ENCODE measurements at regions not wholly inside any gene's neighbourhood (a gene's known extent, or its start where the extent isn't known, plus 50 kb on each side); places are given as distances from the start of the nearest gene placed in this dataset.

GRCh38 chr4:170231377-170231776 is 141.6 kb upstream of the AADAT start:
- Histone ChIP-seq H3K27ac (no peak overlapping the region), H3K9me3 (no peaks in the 10 kb centered on the region), H3K4me3 (no peak overlapping the region), H3K27me3 (no peaks in the 10 kb centered on the region), H3K36me3 (ENCODE audit: low read depth, missing control alignments) (no peaks in the 10 kb centered on the region), H3K4me1 (no peaks in the 10 kb centered on the region)
- intact Hi-C loops (cut with DNase I; ENCODE audit: low total_unique reads): no loop called here
- DNase-seq: no peak
- WGBS, 2 donors: 38 to 75% methylated on average over 1 of the region's 1 CpG
- TF ChIP-seq CTCF (IDR thresholded peaks at IDR 0.05): no peak

DNA sequence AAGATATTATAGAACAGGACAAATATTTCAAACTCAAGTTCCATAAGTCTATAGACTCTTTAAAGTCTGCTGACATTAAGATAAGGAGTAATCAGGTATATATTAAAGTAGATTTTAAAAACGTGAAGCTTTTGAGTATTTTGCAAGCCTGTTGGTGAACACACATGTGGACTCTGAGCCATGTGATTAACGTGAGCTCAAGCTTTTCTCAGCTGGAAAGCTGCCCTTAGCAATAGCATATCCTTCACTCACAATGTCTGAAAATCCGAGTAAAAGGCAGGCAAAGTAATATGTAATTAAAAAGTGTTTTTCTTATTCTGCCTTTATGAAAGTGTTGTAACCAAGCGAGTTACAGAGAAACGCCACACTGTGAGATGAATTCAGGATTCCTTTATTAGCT is 140.5 kb upstream of the AADAT start:
- Histone ChIP-seq H3K4me1 (no peaks in the 10 kb centered on the region), H3K9me3 (no peaks in the 10 kb centered on the region), H3K27ac (no peak overlapping the region), H3K36me3 (ENCODE audit: low read depth, missing control alignments) (no peaks in the 10 kb centered on the region), H3K4me3 (no peak overlapping the region), H3K27me3 (no peaks in the 10 kb centered on the region)
- DNase-seq: no peak
- 45 to 50% methylated on average over 5 of the region's 5 CpGs for WGBS, 2 donors
- no peak for TF ChIP-seq CTCF (IDR thresholded peaks at IDR 0.05)
- no peak for TF ChIP-seq POLR2A (IDR thresholded peaks at IDR 0.05)
- intact Hi-C loops (cut with DNase I; ENCODE audit: low total_unique reads): no loop called here

GRCh38 chr4:170229006-170229405 is 139.2 kb upstream of the AADAT start:
- intact Hi-C loops (cut with DNase I; ENCODE audit: low total_unique reads): no loop called here
- Histone ChIP-seq H3K27ac (no peak overlapping the region), H3K4me1 (no peaks in the 10 kb centered on the region), H3K36me3 (ENCODE audit: low read depth, missing control alignments) (no peaks in the 10 kb centered on the region), H3K4me3 (no peak overlapping the region), H3K9me3 (no peaks in the 10 kb centered on the region), H3K27me3 (no peaks in the 10 kb centered on the region)
- 19 to 44% methylated on average over 1 of the region's 1 CpG for WGBS, 2 donors
- DNase-seq: no peak
- no peak for TF ChIP-seq CTCF (IDR thresholded peaks at IDR 0.05)

GRCh38 chr4:170227928-170228327 is 138.2 kb upstream of the AADAT start:
- Histone ChIP-seq H3K4me3 (no peak overlapping the region), H3K4me1 (no peaks in the 10 kb centered on the region), H3K9me3 (no peaks in the 10 kb centered on the region), H3K36me3 (ENCODE audit: low read depth, missing control alignments) (no peaks in the 10 kb centered on the region), H3K27me3 (no peaks in the 10 kb centered on the region), H3K27ac (no peak overlapping the region)
- DNase-seq: no peak
- WGBS, 2 donors: 91 to 94% methylated on average over 2 of the region's 2 CpGs
- TF ChIP-seq CTCF (IDR thresholded peaks at IDR 0.05) (no peak), POLR2A (IDR thresholded peaks at IDR 0.05) (no peak)
- intact Hi-C loops (cut with DNase I; ENCODE audit: low total_unique reads): no loop called here

DNA sequence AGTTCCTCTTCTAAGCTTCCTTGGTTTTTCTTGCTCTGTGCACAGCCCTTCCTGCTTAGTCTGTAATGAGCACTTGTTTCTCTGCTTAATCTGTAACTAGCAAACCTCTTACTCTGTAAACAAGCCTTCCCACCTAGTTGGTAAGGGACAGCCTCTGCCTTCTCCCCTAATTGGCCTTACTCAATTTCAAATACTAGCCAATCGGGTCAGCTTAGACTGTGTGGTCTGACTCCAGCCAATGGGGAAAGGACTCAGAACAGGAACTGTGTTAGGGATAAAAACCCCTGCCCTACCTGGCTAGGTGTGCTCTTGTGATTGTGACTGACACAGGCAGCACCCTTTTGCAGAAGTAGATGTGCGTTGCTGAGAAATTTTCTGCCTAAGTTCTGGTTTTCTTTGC is 136.5 kb upstream of the AADAT start:
- 56 to 67% methylated on average over 2 of the region's 2 CpGs for WGBS, 2 donors
- H3K36me3 ChIP-seq (ENCODE audit: low read depth, missing control alignments): no peaks in the 10 kb centered on the region
- H3K27me3 ChIP-seq: no peaks in the 10 kb centered on the region
- H3K4me1 ChIP-seq: no peaks in the 10 kb centered on the region
- no peak overlapping the region for H3K4me3 ChIP-seq
- intact Hi-C loops (cut with DNase I; ENCODE audit: low total_unique reads): no loop called here
- TF ChIP-seq POLR2A (IDR thresholded peaks at IDR 0.05) (no peak), CTCF (IDR thresholded peaks at IDR 0.05) (no peak)
- DNase-seq: peak; percentile 15
- H3K9me3 ChIP-seq: no peaks in the 10 kb centered on the region
- H3K27ac ChIP-seq: no peak overlapping the region

Measured in testis (tissue), 2 donors.